ENCODE measurements at regions not wholly inside any gene's neighbourhood (a gene's known extent, or its start where the extent isn't known, plus 50 kb on each side); places are given as distances from the start of the nearest gene placed in this dataset.
"Not testable (repeated sequence)": the region's sequence is repeated elsewhere in the genome, so short reads cannot be mapped to it uniquely, and the experiment has no call there.

GRCh38 chr18:11383381-11383780 is 226.0 kb upstream of the SLC35G4 start:
- no peak for DNase-seq (ENCODE audit: low spot score)

GRCh38 chr18:11380968-11381367 is 228.4 kb upstream of the SLC35G4 start:
- no peak for DNase-seq (ENCODE audit: low spot score)

- DNase-seq (ENCODE audit: low spot score), result no peak
These were observed 229.7 kb upstream of the SLC35G4 start for GRCh38 chr18:11379660-11380059.

GRCh38 chr18:11377766-11378540 is 228.6 kb upstream of the PIEZO2 start:
- no peak for DNase-seq (ENCODE audit: low spot score)

- DNase-seq (ENCODE audit: low spot score), result no peak
These were observed 222.8 kb upstream of the PIEZO2 start for GRCh38 chr18:11372163-11372562.

GRCh38 chr18:11369556-11369955 is 220.2 kb upstream of the PIEZO2 start:
- no peak for DNase-seq (ENCODE audit: low spot score)

GRCh38 chr18:11368020-11368419 is 218.7 kb upstream of the PIEZO2 start:
- DNase-seq (ENCODE audit: low spot score), result no peak

- no peak for DNase-seq (ENCODE audit: low spot score)
These were observed 218.0 kb upstream of the PIEZO2 start for GRCh38 chr18:11367351-11367750.

- no peak for DNase-seq (ENCODE audit: low spot score)
These were observed 217.0 kb upstream of the PIEZO2 start for GRCh38 chr18:11366410-11366809.

- DNase-seq (ENCODE audit: low spot score), result no peak
These were observed 213.5 kb upstream of the PIEZO2 start for GRCh38 chr18:11362856-11363255.

- DNase-seq (ENCODE audit: low spot score), result not testable (repeated sequence)
These were observed 212.5 kb upstream of the PIEZO2 start for GRCh38 chr18:11361862-11362261.

GRCh38 chr18:11357678-11358077 is 208.3 kb upstream of the PIEZO2 start:
- no peak for DNase-seq (ENCODE audit: low spot score)

- not testable (repeated sequence) for DNase-seq (ENCODE audit: low spot score)
These were observed 195.2 kb upstream of the PIEZO2 start for GRCh38 chr18:11344576-11344975.

GRCh38 chr18:11343096-11343495 is 193.7 kb upstream of the PIEZO2 start:
- no peak for DNase-seq (ENCODE audit: low spot score)

GRCh38 chr18:11342115-11342514 is 192.7 kb upstream of the PIEZO2 start:
- DNase-seq (ENCODE audit: low spot score), result not testable (repeated sequence)

- no peak for DNase-seq (ENCODE audit: low spot score)
These were observed 189.9 kb upstream of the PIEZO2 start for GRCh38 chr18:11339188-11339775.

- no peak for DNase-seq (ENCODE audit: low spot score)
These were observed 186.9 kb upstream of the PIEZO2 start for GRCh38 chr18:11336241-11336640.

GRCh38 chr18:11327391-11328009 is 178.1 kb upstream of the PIEZO2 start:
- DNase-seq (ENCODE audit: low spot score), result no peak

- no peak for DNase-seq (ENCODE audit: low spot score)
These were observed 175.8 kb upstream of the PIEZO2 start for GRCh38 chr18:11324956-11325882.

- no peak for DNase-seq (ENCODE audit: low spot score)
These were observed 175.1 kb upstream of the PIEZO2 start for GRCh38 chr18:11324510-11324909.

GRCh38 chr18:11323359-11323819 is 174.0 kb upstream of the PIEZO2 start:
- DNase-seq (ENCODE audit: low spot score), result no peak

- DNase-seq (ENCODE audit: low spot score), result no peak
These were observed 173.3 kb upstream of the PIEZO2 start for GRCh38 chr18:11322716-11323115.
